ENCODE measurements at regions not wholly inside any gene's neighbourhood (a gene's known extent, or its start where the extent isn't known, plus 50 kb on each side); places are given as distances from the start of the nearest gene placed in this dataset.

- POLR2A ChIA-PET = no interaction called here
- intact Hi-C loops (cut with DNase I, micrococcal nuclease) = no loop called here
- Histone ChIP-seq H3K4me3 (ENCODE audit: low read length) (no peak overlapping the region), H3K4me1 (ENCODE audit: insufficient read depth, low read length) (no peaks in the 10 kb centered on the region), H3K36me3 (ENCODE audit: insufficient read depth, low read length) (no peaks in the 10 kb centered on the region), H3K27ac (ENCODE audit: low read depth in 1 of 2, low read length in 2 of 2) (no peak overlapping the region), H3K27me3 (ENCODE audit: control insufficient read depth in 1 of 2, insufficient read depth in 2 of 2, low read length in 2 of 2) (no peaks in the 10 kb centered on the region), H3K9me3 (ENCODE audit: control insufficient read depth in 1 of 2, insufficient read depth in 1 of 2, low read length in 2 of 2) (no peaks in the 10 kb centered on the region)
- DNase-seq (no peak), ATAC-seq (ENCODE audit: poor library complexity) (no peak)
- Mint-ChIP-seq H3K27ac (no peak overlapping the region), H3K36me3 (ENCODE audit: low read depth) (no peaks in the 10 kb centered on the region), H3K4me1 (ENCODE audit: low read depth) (no peaks in the 10 kb centered on the region), H3K9me3 (no peaks in the 10 kb centered on the region), H3K27me3 (no peaks in the 10 kb centered on the region), H3K4me3 (no peak overlapping the region)
- TF ChIP-seq, protein P1, sequence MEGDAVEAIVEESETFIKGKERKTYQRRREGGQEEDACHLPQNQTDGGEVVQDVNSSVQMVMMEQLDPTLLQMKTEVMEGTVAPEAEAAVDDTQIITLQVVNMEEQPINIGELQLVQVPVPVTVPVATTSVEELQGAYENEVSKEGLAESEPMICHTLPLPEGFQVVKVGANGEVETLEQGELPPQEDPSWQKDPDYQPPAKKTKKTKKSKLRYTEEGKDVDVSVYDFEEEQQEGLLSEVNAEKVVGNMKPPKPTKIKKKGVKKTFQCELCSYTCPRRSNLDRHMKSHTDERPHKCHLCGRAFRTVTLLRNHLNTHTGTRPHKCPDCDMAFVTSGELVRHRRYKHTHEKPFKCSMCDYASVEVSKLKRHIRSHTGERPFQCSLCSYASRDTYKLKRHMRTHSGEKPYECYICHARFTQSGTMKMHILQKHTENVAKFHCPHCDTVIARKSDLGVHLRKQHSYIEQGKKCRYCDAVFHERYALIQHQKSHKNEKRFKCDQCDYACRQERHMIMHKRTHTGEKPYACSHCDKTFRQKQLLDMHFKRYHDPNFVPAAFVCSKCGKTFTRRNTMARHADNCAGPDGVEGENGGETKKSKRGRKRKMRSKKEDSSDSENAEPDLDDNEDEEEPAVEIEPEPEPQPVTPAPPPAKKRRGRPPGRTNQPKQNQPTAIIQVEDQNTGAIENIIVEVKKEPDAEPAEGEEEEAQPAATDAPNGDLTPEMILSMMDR (IDR thresholded peaks at IDR 0.05) = no peak
- CTCF ChIA-PET = no interaction called here
These were observed 210.5 kb downstream of the MOXD1 start for GRCh38 chr6:132190815-132191175.

- ATAC-seq (ENCODE audit: poor library complexity) (no peak), DNase-seq (no peak)
- TF ChIP-seq, protein P1 (IDR thresholded peaks at IDR 0.05) = no peak
- Histone ChIP-seq H3K27ac (ENCODE audit: low read depth in 1 of 2, low read length in 2 of 2) (no peak overlapping the region), H3K36me3 (ENCODE audit: insufficient read depth, low read length) (no peaks in the 10 kb centered on the region), H3K9me3 (ENCODE audit: control insufficient read depth in 1 of 2, insufficient read depth in 1 of 2, low read length in 2 of 2) (no peaks in the 10 kb centered on the region), H3K4me1 (ENCODE audit: insufficient read depth, low read length) (no peaks in the 10 kb centered on the region), H3K4me3 (ENCODE audit: low read length) (no peak overlapping the region), H3K27me3 (ENCODE audit: control insufficient read depth in 1 of 2, insufficient read depth in 2 of 2, low read length in 2 of 2) (no peaks in the 10 kb centered on the region)
- intact Hi-C loops (cut with DNase I, micrococcal nuclease) = no loop called here
- POLR2A ChIA-PET = no interaction called here
- Mint-ChIP-seq H3K4me3 (no peak overlapping the region), H3K4me1 (ENCODE audit: low read depth) (no peaks in the 10 kb centered on the region), H3K27me3 (no peaks in the 10 kb centered on the region), H3K27ac (no peak overlapping the region), H3K36me3 (ENCODE audit: low read depth) (no peaks in the 10 kb centered on the region), H3K9me3 (no peaks in the 10 kb centered on the region)
- CTCF ChIA-PET = no interaction called here
These were observed 211.0 kb downstream of the MOXD1 start for GRCh38 chr6:132190097-132190814.

DNA sequence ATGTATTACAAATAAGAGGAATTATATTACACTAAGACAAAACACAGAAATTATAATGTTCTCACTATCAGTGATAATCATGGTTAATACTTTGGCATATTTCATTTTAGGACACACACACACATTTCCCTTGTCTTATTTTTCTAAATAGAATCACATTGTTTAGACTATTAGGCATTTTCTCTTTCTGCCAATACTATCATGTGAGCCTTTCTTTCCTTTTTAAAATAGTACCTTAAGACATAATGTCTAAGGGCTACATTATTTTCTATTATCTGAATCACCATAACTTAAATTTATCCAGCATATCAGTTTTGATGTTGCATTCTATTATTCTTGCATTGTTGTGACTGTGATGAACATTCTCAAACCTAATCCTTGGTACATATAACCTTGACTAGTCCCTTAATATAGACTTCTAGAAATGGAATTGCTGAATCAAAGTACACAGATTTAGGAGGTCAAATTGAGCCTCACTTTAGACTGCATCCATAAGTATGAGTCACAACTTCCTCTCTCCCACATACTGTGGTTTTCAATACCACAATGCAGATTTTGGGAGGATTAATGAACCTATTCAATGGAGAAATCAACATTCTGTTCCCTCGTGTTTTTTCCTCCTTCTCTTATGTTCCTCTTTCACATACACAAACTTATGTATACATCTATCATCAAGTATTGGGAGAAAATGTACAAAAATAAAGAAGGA, 212.6 kb downstream of the MOXD1 start:
- Mint-ChIP-seq H3K4me1 (ENCODE audit: low read depth) (no peaks in the 10 kb centered on the region), H3K36me3 (ENCODE audit: low read depth) (no peaks in the 10 kb centered on the region), H3K4me3 (no peak overlapping the region), H3K27me3 (no peaks in the 10 kb centered on the region), H3K9me3 (no peaks in the 10 kb centered on the region), H3K27ac (no peak overlapping the region)
- TF ChIP-seq, protein P1 (IDR thresholded peaks at IDR 0.05) = no peak
- POLR2A ChIA-PET = no interaction called here
- Histone ChIP-seq H3K9me3 (ENCODE audit: control insufficient read depth in 1 of 2, insufficient read depth in 1 of 2, low read length in 2 of 2) (no peaks in the 10 kb centered on the region), H3K4me1 (ENCODE audit: insufficient read depth, low read length) (no peaks in the 10 kb centered on the region), H3K4me3 (ENCODE audit: low read length) (no peak overlapping the region), H3K27me3 (ENCODE audit: control insufficient read depth in 1 of 2, insufficient read depth in 2 of 2, low read length in 2 of 2) (no peaks in the 10 kb centered on the region), H3K27ac (ENCODE audit: low read depth in 1 of 2, low read length in 2 of 2) (no peak overlapping the region), H3K36me3 (ENCODE audit: insufficient read depth, low read length) (no peaks in the 10 kb centered on the region)
- intact Hi-C loops (cut with DNase I, micrococcal nuclease) = no loop called here
- DNase-seq = no peak
- no peak for ATAC-seq (ENCODE audit: poor library complexity)
- CTCF ChIA-PET = interaction anchor here (0.7 kb wide), 1 partner anchor 1076 kb away, joined by 3 read pairs; no protein-coding TSS in a partner anchor
